A673 (cell line): ENCODE measurements at regions not wholly inside any gene's neighbourhood (a gene's known extent, or its start where the extent isn't known, plus 50 kb on each side); places are given as distances from the start of the nearest gene placed in this dataset.

ENCODE experiments used
- BruUV-seq: library from RNA; stranded (reverse); fragments of 400-500 nt; replicated peaks from 2 replicates; lab custom pipeline; 2021; lab: Mats Ljungman, UMichigan
- CTCF ChIA-PET: fragments of 300-600 bp; sonication (Branson Sonifier 250); formaldehyde crosslinking; loops from one replicate; lab custom pipeline; 2022; ENCODE audit warnings: antibody characterized with exemption; lab: Charles Lee
- POLR2A ChIA-PET: fragments of 300-600 bp; sonication (Branson Sonifier 250); formaldehyde crosslinking; loops from one replicate; lab custom pipeline; 2022; ENCODE audit warnings: antibody characterized with exemption; ENCODE audit not compliant: low non-redundant PET; lab: Charles Lee
- DNase-seq: peaks from one replicate; pipeline ENCODE4 v3.0.0-alpha.2; 2015; ENCODE audit warnings: low spot score
- H3K27ac ChIP-seq: fragments of 200-600 bp; sonication (generic); 2 replicates; pipeline ENCODE4 v1.5.1; 2016; ENCODE audit warnings: mixed run types, low read depth, mild to moderate bottlenecking, mixed read lengths, antibody characterized with exemption, low read length; ENCODE audit not compliant: poor library complexity, severe bottlenecking
- H3K27me3 ChIP-seq: fragments of 200-600 bp; sonication (generic); replicated peaks from 2 replicates; pipeline ENCODE4 v1.6.1; 2017; ENCODE audit warnings: mixed run types, low read depth, mild to moderate bottlenecking, mixed read lengths, antibody characterized with exemption, low read length; ENCODE audit not compliant: insufficient read depth, poor library complexity
- H3K36me3 ChIP-seq: fragments of 200-600 bp; sonication (generic); 2 replicates; pipeline ENCODE4 v1.6.1; 2016; ENCODE audit warnings: mixed run types, mild to moderate bottlenecking, mixed read lengths, antibody characterized with exemption, low read length; ENCODE audit not compliant: insufficient read depth, poor library complexity, severe bottlenecking
- H3K4me1 ChIP-seq: fragments of 200-600 bp; sonication (generic); 2 replicates; pipeline ENCODE4 v1.6.1; 2017; ENCODE audit warnings: mixed run types, mild to moderate bottlenecking, mixed read lengths, antibody characterized with exemption, low read length; ENCODE audit not compliant: insufficient read depth, poor library complexity, severe bottlenecking
- H3K4me3 ChIP-seq: fragments of 200-600 bp; sonication (generic); 2 replicates; pipeline ENCODE4 v1.5.1; 2016; ENCODE audit warnings: low read depth, mixed run types, mild to moderate bottlenecking, mixed read lengths, low read length; ENCODE audit not compliant: poor library complexity, severe bottlenecking
- H3K9me3 ChIP-seq: fragments of 200-600 bp; sonication (generic); 2 replicates; pipeline ENCODE4 v1.6.1; 2016; ENCODE audit warnings: mixed run types, low read depth, mild to moderate bottlenecking, mixed read lengths, antibody characterized with exemption, low read length; ENCODE audit not compliant: poor library complexity, severe bottlenecking
- EZH2 ChIP-seq: fragments of 200-600 bp; sonication (generic); IDR thresholded peaks from 2 replicates; pipeline ENCODE4 v1.6.1; 2017; ENCODE audit warnings: borderline replicate concordance, low read depth, mild to moderate bottlenecking, mixed read lengths, antibody characterized with exemption, low read length; ENCODE audit not compliant: poor library complexity, severe bottlenecking
- intact Hi-C: fragments of 100-400 bp; cut with micrococcal nuclease; formaldehyde crosslinking; loops from one replicate; pipeline ENCODE4 v1.10.0; 2022; ENCODE audit not compliant: unreplicated experiment
- TF ChIP-seq, protein P1 (sequence below): fragments of 300-800, 200-600 bp; sonication (generic); conservative IDR thresholded peaks from 2 replicates; pipeline ENCODE4 v1.5.1; 2017; ENCODE audit warnings: low read depth, mild to moderate bottlenecking, antibody characterized with exemption, low read length, moderate library complexity, mixed read lengths

DNA sequence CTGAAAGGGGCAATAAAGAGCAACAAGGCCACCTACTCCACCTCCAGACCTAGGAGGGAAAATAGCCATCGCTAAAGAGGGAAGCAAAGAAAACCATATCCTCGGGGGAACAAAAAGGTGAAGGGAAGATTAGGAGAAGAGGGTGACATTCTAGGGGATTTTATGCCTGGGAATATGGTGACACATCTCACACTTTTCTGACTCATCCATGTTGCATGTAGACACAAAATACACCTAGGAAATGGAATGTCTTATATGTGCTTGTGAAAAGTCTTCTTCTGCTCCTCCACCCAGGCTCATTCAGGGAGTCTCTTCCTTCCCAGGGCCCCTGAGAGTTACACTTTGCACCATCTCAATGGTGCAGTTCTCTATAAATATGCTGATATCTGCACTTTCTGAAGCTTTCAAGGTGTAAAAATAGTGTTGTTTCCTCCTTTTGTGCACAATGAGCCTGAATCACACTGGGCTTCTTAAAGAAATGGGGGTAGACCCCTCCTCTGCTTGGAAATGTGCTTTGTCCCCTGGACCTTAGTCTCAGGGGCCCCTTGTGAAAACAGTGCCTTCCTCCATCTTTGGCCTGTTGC is 195.9 kb downstream of the CYYR1 start:
- intact Hi-C loops, result no loop called here
- ChIA-PET POLR2A (no interaction called here), CTCF (no interaction called here)
- no peak for DNase-seq
- H3K9me3 ChIP-seq, result no peaks in the 10 kb centered on the region
- H3K4me3 ChIP-seq, result no peak overlapping the region
- no TSS peak for BruUV-seq
- no peak for TF ChIP-seq EZH2
- TF ChIP-seq, protein P1, sequence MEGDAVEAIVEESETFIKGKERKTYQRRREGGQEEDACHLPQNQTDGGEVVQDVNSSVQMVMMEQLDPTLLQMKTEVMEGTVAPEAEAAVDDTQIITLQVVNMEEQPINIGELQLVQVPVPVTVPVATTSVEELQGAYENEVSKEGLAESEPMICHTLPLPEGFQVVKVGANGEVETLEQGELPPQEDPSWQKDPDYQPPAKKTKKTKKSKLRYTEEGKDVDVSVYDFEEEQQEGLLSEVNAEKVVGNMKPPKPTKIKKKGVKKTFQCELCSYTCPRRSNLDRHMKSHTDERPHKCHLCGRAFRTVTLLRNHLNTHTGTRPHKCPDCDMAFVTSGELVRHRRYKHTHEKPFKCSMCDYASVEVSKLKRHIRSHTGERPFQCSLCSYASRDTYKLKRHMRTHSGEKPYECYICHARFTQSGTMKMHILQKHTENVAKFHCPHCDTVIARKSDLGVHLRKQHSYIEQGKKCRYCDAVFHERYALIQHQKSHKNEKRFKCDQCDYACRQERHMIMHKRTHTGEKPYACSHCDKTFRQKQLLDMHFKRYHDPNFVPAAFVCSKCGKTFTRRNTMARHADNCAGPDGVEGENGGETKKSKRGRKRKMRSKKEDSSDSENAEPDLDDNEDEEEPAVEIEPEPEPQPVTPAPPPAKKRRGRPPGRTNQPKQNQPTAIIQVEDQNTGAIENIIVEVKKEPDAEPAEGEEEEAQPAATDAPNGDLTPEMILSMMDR, result no peak
- H3K27ac ChIP-seq, result no peak overlapping the region
- no peaks in the 10 kb centered on the region for H3K27me3 ChIP-seq
- H3K36me3 ChIP-seq, result no peaks in the 10 kb centered on the region
- H3K4me1 ChIP-seq, result no peaks in the 10 kb centered on the region

DNA sequence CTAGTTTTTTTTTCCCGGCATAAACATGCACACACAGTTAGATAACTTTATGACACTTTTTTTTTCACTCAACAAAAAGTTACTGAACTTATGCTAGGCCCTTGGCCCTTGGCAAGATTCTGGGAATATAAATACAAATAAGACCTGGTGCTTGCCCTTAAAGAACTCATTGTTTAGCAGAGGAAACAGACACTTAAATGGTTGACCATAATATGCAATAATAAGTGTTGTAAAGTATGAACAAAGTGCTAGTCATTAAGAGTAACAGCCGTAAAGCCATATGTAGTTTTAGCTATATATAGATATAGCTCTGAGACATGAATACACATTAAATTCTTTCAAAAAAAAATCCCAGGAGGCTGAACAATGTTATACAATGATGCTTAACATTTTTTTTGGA is 198.3 kb downstream of the CYYR1 start:
- POLR2A ChIA-PET, result no interaction called here
- DNase-seq, result no peak
- H3K36me3 ChIP-seq, result no peaks in the 10 kb centered on the region
- H3K27me3 ChIP-seq, result no peaks in the 10 kb centered on the region
- BruUV-seq, result no TSS peak
- H3K4me3 ChIP-seq, result no peak overlapping the region
- TF ChIP-seq, protein P1, result no peak
- TF ChIP-seq EZH2, result no peak
- H3K27ac ChIP-seq, result no peak overlapping the region
- CTCF ChIA-PET, result no interaction called here
- no peaks in the 10 kb centered on the region for H3K9me3 ChIP-seq
- H3K4me1 ChIP-seq, result no peaks in the 10 kb centered on the region
- intact Hi-C loops, result no loop called here

DNA sequence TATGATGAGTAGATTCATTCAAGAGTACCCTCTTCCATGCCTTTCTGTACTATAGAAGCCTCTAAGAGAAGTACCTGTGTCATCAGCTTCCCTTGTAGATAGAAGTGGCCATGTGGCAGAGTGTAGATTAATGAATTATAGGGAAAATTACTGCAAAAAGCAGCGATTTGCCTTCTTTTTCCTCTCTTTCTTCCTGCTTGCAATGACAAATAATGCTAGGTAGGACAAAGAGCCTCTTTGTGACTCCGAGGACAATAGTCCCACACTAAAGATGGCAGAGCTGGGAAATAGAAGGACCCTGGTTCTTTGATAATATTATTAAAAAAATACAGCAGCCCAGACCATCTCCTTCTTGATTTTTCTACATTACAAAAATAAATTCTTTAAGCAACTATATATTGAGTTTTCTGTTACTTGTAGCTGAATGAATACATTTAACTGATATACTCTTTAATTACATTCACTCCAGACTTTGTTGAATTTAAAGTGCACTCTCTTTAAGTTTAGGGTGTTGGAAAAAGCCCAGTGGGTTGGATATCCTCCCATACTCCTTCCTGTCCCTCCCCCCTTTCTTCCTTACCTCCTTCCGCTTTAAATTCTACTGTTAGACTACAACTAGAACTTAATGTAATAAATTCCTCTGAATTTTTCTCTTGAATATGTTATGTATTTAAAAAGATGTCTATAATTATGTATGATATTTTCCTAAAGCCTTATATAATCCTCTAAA is 198.2 kb upstream of the APP start:
- intact Hi-C loops, result no loop called here
- H3K27ac ChIP-seq, result no peak overlapping the region
- no TSS peak for BruUV-seq

More for the DNA sequence above, 198.2 kb upstream of the APP start:
- Histone ChIP-seq H3K27me3 (no peaks in the 10 kb centered on the region), H3K9me3 (no peaks in the 10 kb centered on the region), H3K4me1 (no peaks in the 10 kb centered on the region), H3K36me3 (no peaks in the 10 kb centered on the region), H3K4me3 (no peak overlapping the region)
- TF ChIP-seq, protein P1, result no peak
- no peak for TF ChIP-seq EZH2
- DNase-seq, result no peak
- CTCF ChIA-PET, result no interaction called here
- POLR2A ChIA-PET, result no interaction called here
